ENCODE measurements at regions not wholly inside any gene's neighbourhood (a gene's known extent, or its start where the extent isn't known, plus 50 kb on each side); places are given as distances from the start of the nearest gene placed in this dataset.

DNA sequence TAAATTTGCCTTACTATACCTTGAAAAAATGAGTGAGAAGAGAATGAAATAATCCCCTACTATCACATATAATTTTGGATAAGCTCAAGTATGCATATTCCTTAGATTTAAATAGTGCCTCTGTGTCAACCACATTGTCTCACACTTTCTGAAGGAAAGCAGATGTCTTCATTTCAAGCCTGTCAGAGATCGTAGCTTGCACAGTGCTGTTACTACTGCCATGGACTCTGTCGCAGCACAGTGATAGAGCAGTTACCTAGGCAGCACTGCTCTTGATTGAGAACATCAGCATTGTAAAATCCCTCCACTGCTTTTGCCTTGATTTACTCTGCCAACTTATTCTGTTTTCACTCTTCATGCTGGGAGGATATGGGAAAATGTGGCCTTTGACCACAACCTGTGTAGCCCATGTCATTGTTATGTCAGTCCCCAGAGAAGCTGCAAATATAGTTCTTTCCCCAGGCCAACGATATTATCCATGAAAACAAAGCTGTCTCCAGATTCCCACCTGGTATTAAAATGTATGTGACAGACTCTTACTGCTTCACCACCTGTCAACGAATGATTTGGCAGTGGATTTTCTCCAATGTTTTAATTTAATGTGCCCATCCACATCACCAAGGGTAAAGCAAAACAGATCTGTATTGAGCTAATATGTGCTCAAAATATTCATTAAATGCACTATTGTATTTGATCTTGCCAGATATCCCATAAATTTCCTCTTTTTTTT is 675.7 kb downstream of the METTL4 start:
- no peaks in the 10 kb centered on the region for H3K36me3 ChIP-seq (ENCODE audit: control insufficient read depth in 4 of 4, insufficient read depth in 3 of 4, low read depth in 1 of 4, low read length in 3 of 4)
- H3K4me3 ChIP-seq (ENCODE audit: low read depth in 1 of 3, low read length in 3 of 3) = no peak overlapping the region
- WGBS = 64% methylated on average over 4 of the region's 4 CpGs
- DNase-seq (ENCODE audit: low spot score) = no peak
- H3K27me3 ChIP-seq (ENCODE audit: control insufficient read depth in 4 of 4, insufficient read depth in 4 of 4, low read length in 3 of 4) = no peaks in the 10 kb centered on the region
- no peak overlapping the region for H3K27ac ChIP-seq (ENCODE audit: low read depth in 1 of 2, low read length in 2 of 2)
- no peak for TF ChIP-seq RXRA (IDR thresholded peaks at IDR 0.05)
- TF ChIP-seq, protein P1, sequence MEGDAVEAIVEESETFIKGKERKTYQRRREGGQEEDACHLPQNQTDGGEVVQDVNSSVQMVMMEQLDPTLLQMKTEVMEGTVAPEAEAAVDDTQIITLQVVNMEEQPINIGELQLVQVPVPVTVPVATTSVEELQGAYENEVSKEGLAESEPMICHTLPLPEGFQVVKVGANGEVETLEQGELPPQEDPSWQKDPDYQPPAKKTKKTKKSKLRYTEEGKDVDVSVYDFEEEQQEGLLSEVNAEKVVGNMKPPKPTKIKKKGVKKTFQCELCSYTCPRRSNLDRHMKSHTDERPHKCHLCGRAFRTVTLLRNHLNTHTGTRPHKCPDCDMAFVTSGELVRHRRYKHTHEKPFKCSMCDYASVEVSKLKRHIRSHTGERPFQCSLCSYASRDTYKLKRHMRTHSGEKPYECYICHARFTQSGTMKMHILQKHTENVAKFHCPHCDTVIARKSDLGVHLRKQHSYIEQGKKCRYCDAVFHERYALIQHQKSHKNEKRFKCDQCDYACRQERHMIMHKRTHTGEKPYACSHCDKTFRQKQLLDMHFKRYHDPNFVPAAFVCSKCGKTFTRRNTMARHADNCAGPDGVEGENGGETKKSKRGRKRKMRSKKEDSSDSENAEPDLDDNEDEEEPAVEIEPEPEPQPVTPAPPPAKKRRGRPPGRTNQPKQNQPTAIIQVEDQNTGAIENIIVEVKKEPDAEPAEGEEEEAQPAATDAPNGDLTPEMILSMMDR (IDR thresholded peaks at IDR 0.05; ENCODE audit: low read depth, low read length, missing input control) = no peak
- TF ChIP-seq, protein P2, sequence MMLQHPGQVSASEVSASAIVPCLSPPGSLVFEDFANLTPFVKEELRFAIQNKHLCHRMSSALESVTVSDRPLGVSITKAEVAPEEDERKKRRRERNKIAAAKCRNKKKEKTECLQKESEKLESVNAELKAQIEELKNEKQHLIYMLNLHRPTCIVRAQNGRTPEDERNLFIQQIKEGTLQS (IDR thresholded peaks at IDR 0.05) = no peak
- TF ChIP-seq YY1 (IDR thresholded peaks at IDR 0.05) = no peak
- TF ChIP-seq, protein P3, sequence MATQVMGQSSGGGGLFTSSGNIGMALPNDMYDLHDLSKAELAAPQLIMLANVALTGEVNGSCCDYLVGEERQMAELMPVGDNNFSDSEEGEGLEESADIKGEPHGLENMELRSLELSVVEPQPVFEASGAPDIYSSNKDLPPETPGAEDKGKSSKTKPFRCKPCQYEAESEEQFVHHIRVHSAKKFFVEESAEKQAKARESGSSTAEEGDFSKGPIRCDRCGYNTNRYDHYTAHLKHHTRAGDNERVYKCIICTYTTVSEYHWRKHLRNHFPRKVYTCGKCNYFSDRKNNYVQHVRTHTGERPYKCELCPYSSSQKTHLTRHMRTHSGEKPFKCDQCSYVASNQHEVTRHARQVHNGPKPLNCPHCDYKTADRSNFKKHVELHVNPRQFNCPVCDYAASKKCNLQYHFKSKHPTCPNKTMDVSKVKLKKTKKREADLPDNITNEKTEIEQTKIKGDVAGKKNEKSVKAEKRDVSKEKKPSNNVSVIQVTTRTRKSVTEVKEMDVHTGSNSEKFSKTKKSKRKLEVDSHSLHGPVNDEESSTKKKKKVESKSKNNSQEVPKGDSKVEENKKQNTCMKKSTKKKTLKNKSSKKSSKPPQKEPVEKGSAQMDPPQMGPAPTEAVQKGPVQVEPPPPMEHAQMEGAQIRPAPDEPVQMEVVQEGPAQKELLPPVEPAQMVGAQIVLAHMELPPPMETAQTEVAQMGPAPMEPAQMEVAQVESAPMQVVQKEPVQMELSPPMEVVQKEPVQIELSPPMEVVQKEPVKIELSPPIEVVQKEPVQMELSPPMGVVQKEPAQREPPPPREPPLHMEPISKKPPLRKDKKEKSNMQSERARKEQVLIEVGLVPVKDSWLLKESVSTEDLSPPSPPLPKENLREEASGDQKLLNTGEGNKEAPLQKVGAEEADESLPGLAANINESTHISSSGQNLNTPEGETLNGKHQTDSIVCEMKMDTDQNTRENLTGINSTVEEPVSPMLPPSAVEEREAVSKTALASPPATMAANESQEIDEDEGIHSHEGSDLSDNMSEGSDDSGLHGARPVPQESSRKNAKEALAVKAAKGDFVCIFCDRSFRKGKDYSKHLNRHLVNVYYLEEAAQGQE (IDR thresholded peaks at IDR 0.05) = no peak
- TF ChIP-seq SP1 (IDR thresholded peaks at IDR 0.05) = no peak
- TF ChIP-seq FOXA2 (IDR thresholded peaks at IDR 0.05) = no peak
- TF ChIP-seq NR2F2 (IDR thresholded peaks at IDR 0.05) = no peak
- TF ChIP-seq JUND (IDR thresholded peaks at IDR 0.05) = no peak
- TF ChIP-seq, protein P4, sequence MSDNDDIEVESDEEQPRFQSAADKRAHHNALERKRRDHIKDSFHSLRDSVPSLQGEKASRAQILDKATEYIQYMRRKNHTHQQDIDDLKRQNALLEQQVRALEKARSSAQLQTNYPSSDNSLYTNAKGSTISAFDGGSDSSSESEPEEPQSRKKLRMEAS (IDR thresholded peaks at IDR 0.05) = no peak
- TF ChIP-seq TAF1 (conservative IDR thresholded peaks at IDR 0.05) = no peak
- TF ChIP-seq RAD21 (IDR thresholded peaks at IDR 0.05) = no peak
- no peak for TF ChIP-seq FOXA1 (IDR thresholded peaks at IDR 0.05)
- no peak for TF ChIP-seq HNF4A (conservative IDR thresholded peaks at IDR 0.05)
- TF ChIP-seq GABPA (IDR thresholded peaks at IDR 0.05 in 1 of 2, conservative IDR thresholded peaks at IDR 0.05 in 1 of 2) = no peak
- TF ChIP-seq HNF4G (IDR thresholded peaks at IDR 0.05) = no peak
- no peak overlapping the region for H3K9ac ChIP-seq (ENCODE audit: low read depth in 1 of 2, low read length in 2 of 2)
- no peaks in the 10 kb centered on the region for H3K9me3 ChIP-seq (ENCODE audit: control insufficient read depth in 4 of 4, low read length in 3 of 4)
- no peaks in the 10 kb centered on the region for H3K4me1 ChIP-seq (ENCODE audit: control insufficient read depth in 4 of 4, insufficient read depth in 4 of 4, low read length in 3 of 4)

GRCh38 chr18:1906421-1906820 is 664.9 kb downstream of the METTL4 start:
- TF ChIP-seq HNF4G (IDR thresholded peaks at IDR 0.05) (no peak), HNF4A (conservative IDR thresholded peaks at IDR 0.05) (no peak), FOXA2 (IDR thresholded peaks at IDR 0.05) (no peak)
- TF ChIP-seq, protein P3 (IDR thresholded peaks at IDR 0.05) = no peak
- Histone ChIP-seq H3K27ac (ENCODE audit: low read depth in 1 of 2, low read length in 2 of 2) (no peak overlapping the region), H3K36me3 (ENCODE audit: control insufficient read depth in 4 of 4, insufficient read depth in 3 of 4, low read depth in 1 of 4, low read length in 3 of 4) (no peaks in the 10 kb centered on the region), H3K4me1 (ENCODE audit: control insufficient read depth in 4 of 4, insufficient read depth in 4 of 4, low read length in 3 of 4) (no peaks in the 10 kb centered on the region), H3K4me3 (ENCODE audit: low read depth in 1 of 3, low read length in 3 of 3) (no peak overlapping the region), H3K27me3 (ENCODE audit: control insufficient read depth in 4 of 4, insufficient read depth in 4 of 4, low read length in 3 of 4) (no peaks in the 10 kb centered on the region), H3K9ac (ENCODE audit: low read depth in 1 of 2, low read length in 2 of 2) (no peak overlapping the region), H3K9me3 (ENCODE audit: control insufficient read depth in 4 of 4, low read length in 3 of 4) (peaks cover 3 to 6% (median 5%) of the 10 kb centered on the region in 4 donors)
- WGBS = 80% methylated on average over 1 of the region's 1 CpG
- DNase-seq (ENCODE audit: low spot score) = no peak
